ENCODE measurements at regions not wholly inside any gene's neighbourhood (a gene's known extent, or its start where the extent isn't known, plus 50 kb on each side); places are given as distances from the start of the nearest gene placed in this dataset.
"Not testable (repeated sequence)": the region's sequence is repeated elsewhere in the genome, so short reads cannot be mapped to it uniquely, and the experiment has no call there.

DNA sequence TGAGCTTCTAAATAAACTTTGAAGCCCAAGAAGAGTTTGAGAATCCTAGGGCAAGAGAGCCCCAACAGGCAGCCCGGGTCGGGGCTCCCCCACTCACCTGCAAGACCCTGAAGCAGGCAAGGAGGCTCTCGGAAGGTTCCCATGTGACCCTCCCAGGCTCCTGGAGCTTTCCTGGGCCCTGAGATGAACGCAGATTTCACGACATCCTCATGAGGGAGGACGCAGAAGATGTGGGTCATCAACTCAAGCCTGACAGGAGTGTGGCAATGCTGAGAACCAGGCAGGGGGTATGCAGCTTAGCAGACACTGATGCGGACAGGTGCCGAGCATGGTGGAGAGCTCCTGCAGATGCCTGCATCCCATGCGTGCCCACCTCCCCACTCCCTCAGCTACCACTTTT lies 184.5 kb upstream of the SLC24A3 start:
- DNase-seq: no peak

GRCh38 chr20:19041787-19042186 lies 170.7 kb upstream of the SLC24A3 start:
- DNase-seq: no peak

- no peak for DNase-seq
These were observed 167.1 kb upstream of the SLC24A3 start for GRCh38 chr20:19045371-19045770.

DNA sequence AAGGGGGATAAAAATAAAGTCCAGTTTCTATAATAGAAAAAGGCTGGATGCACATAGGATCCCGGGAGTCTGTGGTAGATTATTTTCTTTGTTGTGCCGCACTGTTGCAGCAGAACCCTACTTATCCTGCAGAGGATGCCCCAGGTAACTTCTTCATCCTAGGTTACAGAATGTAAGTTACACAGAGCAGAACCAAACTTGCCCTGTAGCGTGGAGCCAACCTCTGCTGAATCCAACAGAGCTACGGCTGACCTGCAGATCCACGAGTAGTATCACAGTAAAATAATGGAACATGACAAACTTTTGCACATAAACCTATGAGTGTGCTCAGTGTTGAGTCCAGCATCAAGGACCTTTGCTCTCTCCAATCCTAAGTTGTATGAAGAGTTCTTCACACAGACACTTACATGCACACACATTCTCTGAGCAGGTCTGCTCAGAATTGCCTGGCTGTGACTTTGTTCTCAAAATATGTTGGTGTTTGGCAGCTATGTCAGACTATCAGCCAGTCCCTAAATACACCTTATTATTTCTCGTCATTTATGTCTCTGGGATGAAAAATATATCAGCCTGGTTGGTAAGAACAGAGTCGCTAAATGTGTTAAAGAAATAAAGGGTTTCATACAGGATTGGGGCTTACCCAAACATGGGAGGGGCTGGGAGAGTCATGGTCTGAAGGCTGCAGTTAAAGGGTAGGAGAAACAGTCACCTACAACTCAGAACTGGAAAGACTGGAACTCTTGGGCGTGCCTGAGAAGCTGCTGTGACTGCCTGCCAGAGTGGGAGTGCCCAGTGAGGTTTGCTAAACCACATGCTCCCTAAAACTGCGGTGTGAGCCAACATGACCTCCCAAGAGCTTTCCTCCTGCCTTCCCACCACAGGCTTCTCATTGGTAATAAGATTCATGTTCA lies 165.1 kb upstream of the SLC24A3 start:
- no peak for DNase-seq

GRCh38 chr20:19047951-19048296 lies 164.5 kb upstream of the SLC24A3 start:
- DNase-seq: no peak

- DNase-seq: no peak
These were observed 163.4 kb upstream of the SLC24A3 start for GRCh38 chr20:19048995-19049501.

DNA sequence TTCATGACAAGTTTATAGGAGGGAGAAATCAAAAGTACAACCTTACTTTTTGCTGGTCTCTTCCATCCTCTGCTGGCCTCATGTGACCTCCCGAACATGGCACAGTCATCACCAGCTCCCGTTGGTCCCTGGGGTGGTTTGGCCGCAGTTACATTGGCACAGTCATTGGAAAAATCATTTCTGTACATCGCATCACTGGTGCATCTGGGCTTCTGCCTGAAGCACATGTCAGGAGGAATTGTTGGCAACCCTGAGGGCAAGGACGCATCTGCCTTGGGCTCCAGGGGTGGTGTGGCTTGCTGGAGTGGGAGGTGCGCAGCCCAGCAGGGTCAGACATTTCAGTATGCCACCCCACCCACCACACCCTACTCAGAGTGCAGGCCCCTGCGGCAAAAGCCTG lies 162.9 kb upstream of the SLC24A3 start:
- no peak for DNase-seq

DNA sequence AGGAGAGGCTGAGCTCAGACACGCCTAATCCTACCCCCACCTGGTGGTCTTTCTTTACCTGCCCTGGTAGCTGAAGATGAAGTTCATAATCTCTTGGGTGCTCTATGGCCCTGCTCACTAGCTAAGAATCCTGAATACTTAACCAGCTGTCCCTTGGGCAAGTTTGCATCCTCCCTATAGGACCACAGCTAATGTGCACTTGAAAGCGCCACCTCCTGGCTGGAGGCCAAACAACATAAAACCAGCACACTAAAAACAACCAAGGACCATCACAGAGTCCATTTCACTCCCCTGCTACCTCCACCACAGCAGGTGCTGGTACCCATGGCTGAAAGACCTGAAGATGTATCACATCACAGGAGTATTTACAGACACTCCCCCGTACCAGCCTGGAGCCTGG lies 155.5 kb upstream of the SLC24A3 start:
- peak; percentile 10 for DNase-seq

DNA sequence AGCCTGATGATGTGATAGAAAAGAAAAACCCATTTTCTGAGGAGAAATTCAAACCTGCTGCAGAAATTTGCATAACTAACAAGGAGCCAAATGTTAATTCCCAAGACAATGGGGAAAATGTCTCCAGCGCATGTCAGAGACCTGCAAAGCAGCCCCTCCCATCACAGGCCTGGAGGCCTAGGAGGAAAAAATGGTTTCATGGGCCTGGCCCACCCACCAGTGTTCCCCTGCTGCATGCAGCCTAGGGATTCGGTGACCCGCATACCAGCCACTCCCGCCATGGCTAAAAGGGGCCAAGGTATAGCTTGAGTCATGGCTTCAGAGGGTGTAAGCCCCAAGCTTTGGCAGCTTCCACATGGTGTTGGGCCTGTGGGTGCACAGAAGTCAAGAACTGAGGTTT lies 147.7 kb upstream of the SLC24A3 start:
- not testable (repeated sequence) for DNase-seq

DNA sequence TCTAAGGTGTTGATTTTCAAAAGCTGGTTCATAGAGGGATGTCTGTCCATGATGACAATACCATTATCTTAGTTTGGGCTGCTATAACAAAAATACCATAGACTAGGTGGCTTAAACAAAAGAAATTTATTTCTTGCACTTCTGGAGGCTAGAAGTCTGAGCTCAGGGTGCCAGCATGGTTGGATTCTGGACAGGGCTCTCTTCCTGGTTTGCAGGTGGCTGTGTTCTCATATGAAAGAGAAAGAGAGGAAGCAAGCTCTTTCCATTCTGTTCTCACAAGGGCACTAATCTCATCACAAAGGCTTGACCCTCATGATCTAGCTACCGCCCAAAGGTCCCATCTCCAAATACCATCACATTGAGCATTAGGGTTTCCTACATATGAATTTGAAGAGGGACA lies 144.5 kb upstream of the SLC24A3 start:
- no peak for DNase-seq

DNA sequence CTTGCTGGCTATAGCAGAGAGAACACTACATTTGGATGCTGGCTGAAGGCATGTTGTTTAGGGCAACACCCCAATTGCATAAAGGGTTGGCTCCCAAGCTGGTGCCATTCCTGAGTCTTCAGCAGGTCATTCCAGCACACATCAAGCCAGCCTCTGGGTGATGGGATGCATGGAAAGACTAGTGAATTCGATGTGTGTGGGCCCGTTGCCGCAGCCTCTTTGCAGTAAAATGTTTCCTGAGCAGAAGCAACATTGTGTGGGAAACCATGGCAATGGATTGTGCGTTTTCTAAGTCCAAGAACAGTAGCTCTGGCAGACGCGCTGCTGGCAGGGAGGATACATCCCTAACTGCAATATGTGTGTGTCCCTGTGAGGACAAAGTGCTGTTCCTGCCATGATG lies 142.4 kb upstream of the SLC24A3 start:
- no peak for DNase-seq

DNA sequence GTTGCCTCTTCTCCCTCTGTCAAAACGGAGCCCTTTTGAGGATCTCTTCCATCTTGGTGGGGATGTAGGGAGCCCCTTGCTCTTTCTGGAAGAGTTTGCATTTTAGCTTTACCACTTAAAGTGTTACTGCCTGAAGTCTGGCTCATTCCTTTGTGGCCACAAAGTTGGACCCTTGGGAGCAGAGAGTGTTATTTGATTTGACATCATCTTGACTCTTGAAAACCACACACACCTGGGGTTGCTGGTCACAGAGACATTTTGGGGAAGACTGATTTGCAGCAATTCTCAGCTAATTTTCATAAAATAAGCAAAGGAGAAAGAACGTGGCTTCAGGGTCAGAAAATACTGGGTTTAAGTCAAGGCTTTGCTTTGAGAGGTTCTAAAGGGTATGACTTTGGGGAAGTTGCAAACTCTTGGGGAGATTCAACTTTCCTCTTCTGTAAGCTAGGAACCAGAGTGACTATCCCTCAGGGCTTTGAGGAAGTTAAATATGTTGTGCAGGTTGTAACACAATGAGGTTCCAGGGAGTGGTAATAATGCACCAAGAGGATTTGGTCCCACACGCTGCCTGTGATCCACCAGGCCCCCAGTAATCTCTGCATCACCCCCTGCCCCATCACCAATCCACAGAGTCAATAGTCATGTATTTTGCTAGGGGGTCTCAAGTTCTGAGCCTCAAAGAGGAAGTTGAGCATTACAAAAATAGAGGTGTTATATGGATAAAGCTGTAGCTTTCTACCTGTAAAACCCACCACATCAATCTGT lies 141.6 kb upstream of the SLC24A3 start:
- DNase-seq: no peak

GRCh38 chr20:19071446-19071725 lies 141.1 kb upstream of the SLC24A3 start:
- DNase-seq: no peak

DNA sequence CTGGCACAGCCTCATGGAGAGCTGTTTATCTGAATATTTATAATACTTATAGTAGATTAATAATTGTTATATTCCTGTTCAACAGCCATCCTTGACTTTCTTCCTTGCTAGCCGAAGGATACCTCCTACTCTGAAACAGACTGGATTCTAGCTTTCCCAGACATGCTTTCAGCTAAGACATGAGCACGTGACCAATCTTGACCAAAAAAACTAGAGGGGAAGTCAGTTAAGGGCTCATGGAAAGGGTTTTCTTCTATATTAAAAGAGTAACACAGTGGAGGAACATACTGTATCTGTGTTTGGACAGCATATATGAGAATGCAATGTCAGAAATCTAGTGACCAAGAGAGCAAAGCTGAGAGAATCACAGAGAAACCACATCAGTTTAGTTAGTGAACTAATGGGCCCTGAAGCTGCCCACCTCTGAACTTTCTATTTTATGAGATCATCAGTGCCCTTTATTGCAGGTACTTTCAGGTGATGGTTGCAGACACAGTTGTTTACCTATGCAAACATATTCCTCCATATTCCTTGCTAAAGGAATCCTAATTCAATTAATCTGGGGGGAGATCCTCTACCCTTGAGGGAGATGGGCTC lies 140.4 kb upstream of the SLC24A3 start:
- DNase-seq: no peak

DNA sequence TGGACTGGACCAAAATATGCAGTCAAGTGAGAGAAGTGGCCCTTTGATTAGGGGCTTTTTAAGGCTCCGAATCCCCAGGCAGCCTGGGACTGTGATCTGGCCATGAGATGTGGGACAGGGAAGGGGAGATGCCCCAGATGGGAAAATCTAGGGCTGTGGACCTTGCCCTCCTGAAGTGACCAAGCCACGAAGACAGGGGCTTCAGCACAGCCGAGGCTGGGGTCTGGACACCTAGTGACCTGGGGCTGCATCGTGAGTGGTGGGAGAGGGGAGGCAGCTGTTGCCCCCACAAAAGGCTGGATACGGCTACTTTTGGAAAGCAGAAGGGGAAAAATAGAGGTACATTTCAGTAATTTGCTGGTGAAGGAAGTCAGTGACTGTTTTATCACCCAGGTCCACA lies 139.5 kb upstream of the SLC24A3 start:
- DNase-seq: no peak

DNA sequence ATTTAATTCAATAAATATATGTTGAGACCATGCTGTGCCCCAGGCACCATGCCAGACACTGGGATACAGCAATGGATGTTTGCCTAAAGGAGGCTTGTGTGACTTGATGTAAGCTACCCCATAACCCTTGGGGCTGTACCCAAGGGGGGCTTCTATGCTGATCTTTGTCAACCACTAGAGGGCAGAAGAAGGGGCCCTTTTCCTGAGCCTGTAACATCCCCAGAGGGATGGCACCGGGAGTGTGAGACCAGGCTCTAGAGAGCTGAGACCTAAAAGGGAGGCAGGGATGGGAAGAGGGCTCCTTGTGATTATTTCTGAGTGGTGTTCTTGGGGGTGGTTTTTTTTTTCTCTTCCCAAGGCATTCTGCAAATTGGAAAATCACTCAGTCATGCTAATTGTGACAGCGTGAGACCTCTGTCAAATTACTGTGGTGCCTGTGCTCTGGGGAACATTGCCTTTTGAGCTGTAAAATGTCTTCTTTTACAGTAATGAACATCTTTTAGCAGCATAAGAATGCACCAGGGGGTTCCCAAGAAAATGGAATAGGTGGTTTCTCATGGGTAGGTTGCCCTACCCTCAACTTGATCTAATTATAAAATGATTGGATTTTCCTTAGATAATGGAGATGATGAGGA lies 138.7 kb upstream of the SLC24A3 start:
- DNase-seq: no peak

GRCh38 chr20:19074356-19074755 lies 138.1 kb upstream of the SLC24A3 start:
- no peak for DNase-seq

GRCh38 chr20:19074828-19075516 lies 137.5 kb upstream of the SLC24A3 start:
- DNase-seq: peak; percentile 1

DNA sequence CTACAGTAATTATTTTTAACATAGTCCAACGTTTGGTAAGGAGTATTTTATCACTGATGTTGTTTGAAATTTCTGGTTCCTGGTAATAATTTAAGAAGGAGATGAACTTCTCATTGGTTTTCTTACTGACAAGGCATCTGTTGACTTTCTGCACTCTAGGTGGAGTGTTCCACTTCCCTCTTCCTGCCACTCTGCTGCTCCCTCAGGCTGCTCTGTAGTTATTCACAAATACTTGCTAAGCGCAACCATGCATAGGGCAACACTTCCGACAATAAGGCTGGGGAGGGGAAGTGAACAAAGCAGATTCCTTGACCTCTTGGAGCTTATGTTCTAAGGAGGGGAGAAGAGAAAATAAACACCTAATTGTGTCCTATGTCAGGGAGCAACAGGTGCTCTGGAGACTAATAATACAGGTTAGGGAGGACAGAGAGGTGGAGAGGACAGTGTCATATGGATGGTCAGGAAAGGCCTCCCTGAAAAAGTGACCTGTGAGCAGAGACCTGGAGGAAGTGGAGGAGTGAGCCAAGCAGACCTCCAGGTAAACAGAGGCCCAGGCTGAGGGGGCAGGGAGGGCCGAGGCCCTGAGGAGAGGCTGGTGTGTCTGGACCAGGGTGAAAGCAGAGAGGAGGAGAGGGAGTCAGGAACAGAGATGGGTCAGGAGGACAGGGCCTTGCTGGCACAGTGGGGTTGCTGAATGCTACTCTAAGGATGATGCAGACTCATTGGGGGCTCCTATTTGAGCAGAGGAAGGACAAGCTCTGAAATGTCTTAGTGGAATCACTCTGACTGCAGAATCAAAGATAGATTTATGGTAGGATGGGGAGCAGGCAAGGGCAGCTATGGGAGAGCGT lies 134.8 kb upstream of the SLC24A3 start:
- DNase-seq: no peak

GRCh38 chr20:19078448-19079373 lies 133.7 kb upstream of the SLC24A3 start:
- DNase-seq: no peak
